MM.1S (cell line): ENCODE measurements at regions not wholly inside any gene's neighbourhood (a gene's known extent, or its start where the extent isn't known, plus 50 kb on each side); places are given as distances from the start of the nearest gene placed in this dataset.

ENCODE experiments used
- DNase-seq: peaks from one replicate; pipeline ENCODE4 v3.0.0-alpha.2; 2015
- H2AFZ ChIP-seq: fragments of 300-600 bp; sonication (generic); 2 replicates; pipeline ENCODE4 v1.6.0; 2016; ENCODE audit warnings: antibody characterized with exemption, low read length
- H3F3A ChIP-seq: fragments of 300-600 bp; sonication (generic); 2 replicates; pipeline ENCODE4 v1.6.1; 2016; ENCODE audit warnings: mild to moderate bottlenecking, antibody characterized with exemption, low read length, moderate library complexity, mixed read lengths; ENCODE audit not compliant: insufficient read depth
- H3K27ac ChIP-seq: fragments of 300-600 bp; sonication (generic); 2 replicates; pipeline ENCODE4 v1.5.1; 2016; ENCODE audit warnings: mild to moderate bottlenecking, low read length
- H3K27me3 ChIP-seq: fragments of 300-600 bp; sonication (generic); replicated peaks from 2 replicates; pipeline ENCODE4 v1.6.0; 2016; ENCODE audit warnings: low read length; ENCODE audit not compliant: insufficient read depth
- H3K36me3 ChIP-seq: fragments of 300-600 bp; sonication (generic); replicated peaks from 2 replicates; pipeline ENCODE4 v1.6.1; 2016; ENCODE audit warnings: mild to moderate bottlenecking, low read length, mixed read lengths; ENCODE audit not compliant: insufficient read depth
- H3K4me1 ChIP-seq: fragments of 300-600 bp; sonication (generic); 2 replicates; pipeline ENCODE4 v1.6.1; 2016; ENCODE audit warnings: low read length, mixed read lengths
- H3K4me2 ChIP-seq: fragments of 300-600 bp; sonication (generic); 2 replicates; pipeline ENCODE4 v1.6.0; 2016; ENCODE audit warnings: low read depth, low read length
- H3K4me3 ChIP-seq: fragments of 300-600 bp; sonication (generic); 2 replicates; pipeline ENCODE4 v1.5.1; 2016; ENCODE audit warnings: low read length, mixed read lengths
- H3K79me2 ChIP-seq: fragments of 300-600 bp; sonication (generic); 2 replicates; pipeline ENCODE4 v1.6.1; 2016; ENCODE audit warnings: mixed run types, low read length, mixed read lengths
- H3K9ac ChIP-seq: fragments of 300-600 bp; sonication (generic); 2 replicates; pipeline ENCODE4 v1.6.1; 2016; ENCODE audit warnings: low read length, mixed read lengths
- H3K9me2 ChIP-seq: fragments of 300-600 bp; sonication (generic); replicated peaks from 2 replicates; pipeline ENCODE4 v1.6.1; 2016; ENCODE audit warnings: mild to moderate bottlenecking, low read length, mixed read lengths; ENCODE audit not compliant: insufficient read depth
- H3K9me3 ChIP-seq: fragments of 300-600 bp; sonication (generic); replicated peaks from 2 replicates; pipeline ENCODE4 v1.6.1; 2016; ENCODE audit warnings: mild to moderate bottlenecking, low read length, mixed read lengths; ENCODE audit not compliant: insufficient read depth
- H4K20me1 ChIP-seq: fragments of 300-600 bp; sonication (generic); 2 replicates; pipeline ENCODE4 v1.6.1; 2016; ENCODE audit warnings: mild to moderate bottlenecking, low read length, moderate library complexity, mixed read lengths; ENCODE audit not compliant: insufficient read depth
- CTCF ChIP-seq: fragments of 300-600 bp; sonication (generic); IDR thresholded peaks from 2 replicates; pipeline ENCODE4 v1.5.1; 2016; ENCODE audit warnings: antibody characterized with exemption, low read length, mixed read lengths
- EZH2 ChIP-seq: fragments of 300-600 bp; sonication (generic); optimal IDR thresholded peaks from 2 replicates; pipeline ENCODE3; 2017; ENCODE audit warnings: low read depth, mild to moderate bottlenecking, antibody characterized with exemption, low read length, mixed read lengths
- EZH2phosphoT487 ChIP-seq: fragments of 300-600 bp; sonication (generic); IDR thresholded peaks from 2 replicates; pipeline ENCODE4 v1.6.1; 2018; ENCODE audit warnings: antibody characterized with exemption, low read length

GRCh38 chr3:63064209-63064755, 189.1 kb upstream of the CADPS start:
- Histone ChIP-seq H3F3A (no peaks in the 10 kb centered on the region), H3K4me2 (no peak overlapping the region), H3K27ac (no peak overlapping the region), H3K36me3 (no peaks in the 10 kb centered on the region), H2AFZ (no peak overlapping the region), H3K9me3 (no peaks in the 10 kb centered on the region), H4K20me1 (no peaks in the 10 kb centered on the region), H3K9ac (no peak overlapping the region), H3K27me3 (no peaks in the 10 kb centered on the region), H3K4me1 (no peaks in the 10 kb centered on the region), H3K9me2 (no peaks in the 10 kb centered on the region), H3K79me2 (no peaks in the 10 kb centered on the region), H3K4me3 (no peak overlapping the region)
- DNase-seq = no peak
- TF ChIP-seq CTCF (no peak), EZH2phosphoT487 (no peak), EZH2 (no peak)

GRCh38 chr3:63067999-63068645, 192.9 kb upstream of the CADPS start:
- DNase-seq = peak; percentile 67
- Histone ChIP-seq H3K9ac (no peak overlapping the region), H3K9me2 (no peaks in the 10 kb centered on the region), H3K4me3 (no peak overlapping the region), H3K27ac (no peak overlapping the region), H4K20me1 (no peaks in the 10 kb centered on the region), H3K79me2 (no peaks in the 10 kb centered on the region), H3K36me3 (no peaks in the 10 kb centered on the region), H3F3A (no peaks in the 10 kb centered on the region), H2AFZ (no peak overlapping the region), H3K4me1 (no peaks in the 10 kb centered on the region), H3K27me3 (no peaks in the 10 kb centered on the region), H3K9me3 (no peaks in the 10 kb centered on the region), H3K4me2 (no peak overlapping the region)
- no peak for TF ChIP-seq EZH2
- no peak for TF ChIP-seq EZH2phosphoT487
- TF ChIP-seq CTCF = no peak

- H4K20me1 ChIP-seq = no peaks in the 10 kb centered on the region
- H2AFZ ChIP-seq = no peak overlapping the region
- no peaks in the 10 kb centered on the region for H3K9me3 ChIP-seq
- TF ChIP-seq CTCF (no peak), EZH2 (no peak), EZH2phosphoT487 (no peak)
- H3K4me3 ChIP-seq = no peak overlapping the region
- no peak overlapping the region for H3K4me2 ChIP-seq
- H3K27me3 ChIP-seq = no peaks in the 10 kb centered on the region
- H3K9ac ChIP-seq = no peak overlapping the region
- no peak for DNase-seq
- H3K79me2 ChIP-seq = no peaks in the 10 kb centered on the region
- H3K9me2 ChIP-seq = no peaks in the 10 kb centered on the region
- H3K27ac ChIP-seq = no peak overlapping the region
- no peaks in the 10 kb centered on the region for H3F3A ChIP-seq
- H3K4me1 ChIP-seq = no peaks in the 10 kb centered on the region
- no peaks in the 10 kb centered on the region for H3K36me3 ChIP-seq
Observed at GRCh38 chr3:63069806-63070475, 194.7 kb upstream of the CADPS start.
